ENCODE measurements at regions not wholly inside any gene's neighbourhood (a gene's known extent, or its start where the extent isn't known, plus 50 kb on each side); places are given as distances from the start of the nearest gene placed in this dataset.

GRCh38 chr11:81487109-81487508, 1246.6 kb downstream of the FAM181B start:
- H3K36me3 Mint-ChIP-seq (ENCODE audit: low read depth, unreplicated experiment): no peaks in the 10 kb centered on the region
- DNase-seq (ENCODE audit: low spot score): no peak
- H3K4me1 Mint-ChIP-seq (ENCODE audit: unreplicated experiment): no peaks in the 10 kb centered on the region

GRCh38 chr11:81484196-81484595, 1249.5 kb downstream of the FAM181B start:
- H3K4me3 Mint-ChIP-seq (ENCODE audit: unreplicated experiment): no peak overlapping the region
- H3K27me3 Mint-ChIP-seq (ENCODE audit: unreplicated experiment): no peaks in the 10 kb centered on the region
- H3K9me3 Mint-ChIP-seq (ENCODE audit: unreplicated experiment): no peaks in the 10 kb centered on the region
- no peaks in the 10 kb centered on the region for H3K36me3 Mint-ChIP-seq (ENCODE audit: low read depth, unreplicated experiment)
- no peaks in the 10 kb centered on the region for H3K4me1 Mint-ChIP-seq (ENCODE audit: unreplicated experiment)
- no peak for DNase-seq (ENCODE audit: low spot score)
- no peak overlapping the region for H3K27ac Mint-ChIP-seq (ENCODE audit: unreplicated experiment)
- TF ChIP-seq CTCF (IDR thresholded peaks at IDR 0.05; ENCODE audit: unreplicated experiment): no peak

More at GRCh38 chr11:81487109-81487508, 1246.6 kb downstream of the FAM181B start:
- H3K27me3 Mint-ChIP-seq (ENCODE audit: unreplicated experiment): no peaks in the 10 kb centered on the region
- no peak overlapping the region for H3K27ac Mint-ChIP-seq (ENCODE audit: unreplicated experiment)
- no peak for TF ChIP-seq CTCF (IDR thresholded peaks at IDR 0.05; ENCODE audit: unreplicated experiment)
- no peak overlapping the region for H3K4me3 Mint-ChIP-seq (ENCODE audit: unreplicated experiment)
- H3K9me3 Mint-ChIP-seq (ENCODE audit: unreplicated experiment): no peaks in the 10 kb centered on the region

- H3K4me3 Mint-ChIP-seq (ENCODE audit: unreplicated experiment): no peak overlapping the region
- no peaks in the 10 kb centered on the region for H3K9me3 Mint-ChIP-seq (ENCODE audit: unreplicated experiment)
- DNase-seq (ENCODE audit: low spot score): no peak
- H3K4me1 Mint-ChIP-seq (ENCODE audit: unreplicated experiment): no peaks in the 10 kb centered on the region
- no peaks in the 10 kb centered on the region for H3K36me3 Mint-ChIP-seq (ENCODE audit: low read depth, unreplicated experiment)
- TF ChIP-seq CTCF (IDR thresholded peaks at IDR 0.05; ENCODE audit: unreplicated experiment): no peak
- H3K27ac Mint-ChIP-seq (ENCODE audit: unreplicated experiment): no peak overlapping the region
- H3K27me3 Mint-ChIP-seq (ENCODE audit: unreplicated experiment): no peaks in the 10 kb centered on the region
Measured at GRCh38 chr11:81477277-81477676, 1256.4 kb downstream of the FAM181B start.

GRCh38 chr11:81476345-81476744, 1257.3 kb downstream of the FAM181B start:
- Mint-ChIP-seq H3K27ac (ENCODE audit: unreplicated experiment) (no peak overlapping the region), H3K36me3 (ENCODE audit: low read depth, unreplicated experiment) (no peaks in the 10 kb centered on the region), H3K9me3 (ENCODE audit: unreplicated experiment) (no peaks in the 10 kb centered on the region), H3K27me3 (ENCODE audit: unreplicated experiment) (no peaks in the 10 kb centered on the region), H3K4me3 (ENCODE audit: unreplicated experiment) (no peak overlapping the region), H3K4me1 (ENCODE audit: unreplicated experiment) (no peaks in the 10 kb centered on the region)
- DNase-seq (ENCODE audit: low spot score): no peak
- no peak for TF ChIP-seq CTCF (IDR thresholded peaks at IDR 0.05; ENCODE audit: unreplicated experiment)

GRCh38 chr11:81472646-81473045, 1261.0 kb downstream of the FAM181B start:
- no peak for TF ChIP-seq CTCF (IDR thresholded peaks at IDR 0.05; ENCODE audit: unreplicated experiment)
- no peaks in the 10 kb centered on the region for H3K9me3 Mint-ChIP-seq (ENCODE audit: unreplicated experiment)
- H3K4me3 Mint-ChIP-seq (ENCODE audit: unreplicated experiment): no peak overlapping the region
- H3K27me3 Mint-ChIP-seq (ENCODE audit: unreplicated experiment): no peaks in the 10 kb centered on the region
- no peak overlapping the region for H3K27ac Mint-ChIP-seq (ENCODE audit: unreplicated experiment)
- no peaks in the 10 kb centered on the region for H3K4me1 Mint-ChIP-seq (ENCODE audit: unreplicated experiment)
- no peaks in the 10 kb centered on the region for H3K36me3 Mint-ChIP-seq (ENCODE audit: low read depth, unreplicated experiment)
- no peak for DNase-seq (ENCODE audit: low spot score)
